Natural killer cell (primary cell): ENCODE measurements at regions not wholly inside any gene's neighbourhood (a gene's known extent, or its start where the extent isn't known, plus 50 kb on each side); places are given as distances from the start of the nearest gene placed in this dataset.

ENCODE experiments used
- ATAC-seq, 3 donors: fragments of 150-1000 bp in 2 of 3; fragments of 200-7000 bp in 1 of 3; cut with Tn5 transposase; 1 replicate in 1 of 3; 2 replicates in 2 of 3; pipeline ENCODE4 v1.10.0; 2021; ENCODE audit warnings: mild to moderate bottlenecking in 2 of 3, moderate library complexity in 2 of 3
- DNase-seq, 2 donors: peaks; one replicate each; pipeline versions ENCODE4 v3.0.0 to v3.0.0-alpha.2; 2013 to 2021; ENCODE audit warnings: mixed read lengths in 1 of 2
- H3K27ac ChIP-seq: one replicate; pipeline ENCODE4 v1.5.1; 2013; ENCODE audit warnings: mild to moderate bottlenecking, low read length
- H3K27me3 ChIP-seq: one replicate; pipeline ENCODE4 v1.6.1; 2013; ENCODE audit warnings: low read length; ENCODE audit not compliant: control insufficient read depth, insufficient read depth
- H3K36me3 ChIP-seq: one replicate; pipeline ENCODE4 v1.6.1; 2013; ENCODE audit warnings: low read length; ENCODE audit not compliant: control insufficient read depth, insufficient read depth
- H3K4me1 ChIP-seq: one replicate; pipeline ENCODE4 v1.6.1; 2013; ENCODE audit warnings: low read length; ENCODE audit not compliant: control insufficient read depth, insufficient read depth
- H3K4me3 ChIP-seq: one replicate; pipeline ENCODE4 v1.5.1; 2013; ENCODE audit warnings: low read length
- H3K9me3 ChIP-seq: one replicate; pipeline ENCODE4 v1.6.1; 2013; ENCODE audit warnings: low read length; ENCODE audit not compliant: control insufficient read depth, insufficient read depth
- H3K27ac Mint-ChIP-seq, 2 donors: one replicate each; pipeline ENCODE4 v1.8.0; 2022; ENCODE audit warnings: mild to moderate bottlenecking in 2 of 2, mixed read lengths in 2 of 2, moderate library complexity in 1 of 2
- H3K27me3 Mint-ChIP-seq, 2 donors: one replicate each; pipeline ENCODE4 v1.8.0; 2022; ENCODE audit warnings: low read depth in 2 of 2, mixed read lengths in 2 of 2
- H3K36me3 Mint-ChIP-seq: one replicate; pipeline ENCODE4 v1.8.0; 2022; ENCODE audit warnings: mixed read lengths
- H3K4me1 Mint-ChIP-seq, 2 donors: one replicate each; pipeline ENCODE4 v1.8.0; 2022; ENCODE audit warnings: mixed read lengths in 2 of 2
- H3K4me3 Mint-ChIP-seq: one replicate; pipeline ENCODE4 v1.8.0; 2022; ENCODE audit warnings: mild to moderate bottlenecking, moderate library complexity, mixed read lengths
- H3K9me3 Mint-ChIP-seq, 2 donors: one replicate each; pipeline ENCODE4 v1.8.0; 2022; ENCODE audit warnings: mixed read lengths in 2 of 2
- CTCF ChIP-seq: fragments of 200-600 bp; IDR thresholded peaks from one replicate; pipeline ENCODE4 v1.8.0; 2022; ENCODE audit warnings: antibody characterized with exemption
- whole genome bisulfite sequencing: methylation state at CpG from one replicate; pipeline ENCODE4 v1.1.7; 2013; ENCODE audit warnings: missing lambda C conversion rate; ENCODE audit not compliant: insufficient coverage; 5-methylcytosine and 5-hydroxymethylcytosine counted together
- intact Hi-C: fragments of 100-400 bp; cut with micrococcal nuclease; formaldehyde crosslinking; loops from one replicate; pipeline ENCODE4 v1.14.2; 2022

- no peak overlapping the region for H3K27ac Mint-ChIP-seq
- DNase-seq = no peak
Measured at GRCh38 chr6:91826128-91826527, 1239.3 kb upstream of the MAP3K7 start.

GRCh38 chr6:91824331-91824730 is 1237.5 kb upstream of the MAP3K7 start:
- Mint-ChIP-seq H3K9me3 (peaks cover 17 to 19% of the 10 kb centered on the region in 2 donors), H3K27ac (no peak overlapping the region), H3K4me3 (no peak overlapping the region), H3K4me1 (no peaks in the 10 kb centered on the region), H3K27me3 (no peaks in the 10 kb centered on the region), H3K36me3 (no peaks in the 10 kb centered on the region)
- ATAC-seq (no peak), DNase-seq (no peak)
- Histone ChIP-seq H3K9me3 (no peaks in the 10 kb centered on the region), H3K27me3 (no peaks in the 10 kb centered on the region), H3K4me1 (no peaks in the 10 kb centered on the region), H3K4me3 (no peak overlapping the region), H3K27ac (no peak overlapping the region), H3K36me3 (no peaks in the 10 kb centered on the region)
- TF ChIP-seq CTCF = no peak
- intact Hi-C loops = no loop called here

More at GRCh38 chr6:91826128-91826527, 1239.3 kb upstream of the MAP3K7 start:
- Mint-ChIP-seq H3K36me3 (no peaks in the 10 kb centered on the region), H3K27me3 (no peaks in the 10 kb centered on the region), H3K9me3 (peaks cover 17 to 21% of the 10 kb centered on the region in 2 donors), H3K4me1 (no peaks in the 10 kb centered on the region), H3K4me3 (no peak overlapping the region)
- H3K27ac ChIP-seq = no peak overlapping the region
- 89% methylated on average over 2 of the region's 2 CpGs for WGBS
- no peak for TF ChIP-seq CTCF
- H3K4me3 ChIP-seq = no peak overlapping the region
- H3K36me3 ChIP-seq = no peaks in the 10 kb centered on the region
- no peak for ATAC-seq
- no peaks in the 10 kb centered on the region for H3K9me3 ChIP-seq
- no peaks in the 10 kb centered on the region for H3K4me1 ChIP-seq
- H3K27me3 ChIP-seq = no peaks in the 10 kb centered on the region
- intact Hi-C loops = no loop called here

- Mint-ChIP-seq H3K9me3 (peaks cover 17 to 19% of the 10 kb centered on the region in 2 donors), H3K27ac (no peak overlapping the region), H3K4me1 (no peaks in the 10 kb centered on the region), H3K27me3 (no peaks in the 10 kb centered on the region), H3K4me3 (no peak overlapping the region), H3K36me3 (no peaks in the 10 kb centered on the region)
- DNase-seq = no peak
- Histone ChIP-seq H3K9me3 (no peaks in the 10 kb centered on the region), H3K36me3 (no peaks in the 10 kb centered on the region), H3K27ac (no peak overlapping the region), H3K27me3 (no peaks in the 10 kb centered on the region), H3K4me1 (no peaks in the 10 kb centered on the region), H3K4me3 (no peak overlapping the region)
- TF ChIP-seq CTCF = no peak
- ATAC-seq = no peak
- intact Hi-C loops = no loop called here
Measured at GRCh38 chr6:91822581-91822980, 1235.7 kb upstream of the MAP3K7 start.

GRCh38 chr6:91816335-91816734 is 1229.5 kb upstream of the MAP3K7 start:
- no peaks in the 10 kb centered on the region for H3K27me3 ChIP-seq
- no peaks in the 10 kb centered on the region for H3K4me1 ChIP-seq
- WGBS = 91% methylated on average over 18 of the region's 18 CpGs
- no peaks in the 10 kb centered on the region for H3K36me3 ChIP-seq
- no peaks in the 10 kb centered on the region for H3K36me3 Mint-ChIP-seq
- no peak overlapping the region for H3K27ac ChIP-seq
- ATAC-seq = no peak
- no peak overlapping the region for H3K27ac Mint-ChIP-seq
- no peak for DNase-seq
- intact Hi-C loops = no loop called here
- no peak overlapping the region for H3K4me3 ChIP-seq
- TF ChIP-seq CTCF = no peak
- H3K4me3 Mint-ChIP-seq = no peak overlapping the region
- H3K9me3 Mint-ChIP-seq = peaks cover 6 to 18% of the 10 kb centered on the region in 2 donors
- no peaks in the 10 kb centered on the region for H3K9me3 ChIP-seq
- no peaks in the 10 kb centered on the region for H3K27me3 Mint-ChIP-seq
- no peaks in the 10 kb centered on the region for H3K4me1 Mint-ChIP-seq
